Astrocyte (in vitro differentiated cells and primary cell): ENCODE measurements at regions not wholly inside any gene's neighbourhood (a gene's known extent, or its start where the extent isn't known, plus 50 kb on each side); places are given as distances from the start of the nearest gene placed in this dataset.

ENCODE experiments used
- DNase-seq: peaks from one replicate; pipeline ENCODE4 v3.0.0-alpha.2; 2010; ENCODE audit warnings: low read depth
- FAIRE-seq: peaks from 2 replicates; lab custom pipeline; 2011; peaks lifted over from hg19 to GRCh38; lab: Jason Lieb, UNC
- H2AFZ ChIP-seq: 2 replicates; pipeline ENCODE4 v1.6.0; 2012; ENCODE audit warnings: low read depth, low read length, inconsistent platforms
- H3K27ac ChIP-seq: 2 replicates; pipeline ENCODE4 v1.5.1; 2011; ENCODE audit warnings: low read depth, low read length, inconsistent platforms
- H3K27me3 ChIP-seq: 2 replicates; pipeline ENCODE4 v1.6.0; 2011; ENCODE audit warnings: low read length, inconsistent platforms; ENCODE audit not compliant: insufficient read depth
- H3K36me3 ChIP-seq: 2 replicates; pipeline ENCODE4 v1.5.1; 2011; ENCODE audit warnings: low read length, inconsistent platforms; ENCODE audit not compliant: insufficient read depth
- H3K4me1 ChIP-seq: 2 replicates; pipeline ENCODE4 v1.5.1; 2011; ENCODE audit warnings: low read length, inconsistent platforms; ENCODE audit not compliant: insufficient read depth
- H3K4me2 ChIP-seq: 2 replicates; pipeline ENCODE4 v1.6.0; 2012; ENCODE audit warnings: low read length, inconsistent platforms
- H3K4me3 ChIP-seq: 2 replicates; pipeline ENCODE4 v1.5.1; 2011; ENCODE audit warnings: low read depth, mild to moderate bottlenecking, low read length, inconsistent platforms; ENCODE audit not compliant: insufficient read depth
- H3K79me2 ChIP-seq: 2 replicates; pipeline ENCODE4 v1.6.0; 2012; ENCODE audit warnings: mild to moderate bottlenecking, low read length, inconsistent platforms; ENCODE audit not compliant: insufficient read depth
- H3K9ac ChIP-seq: 2 replicates; pipeline ENCODE4 v1.6.0; 2012; ENCODE audit warnings: mild to moderate bottlenecking, low read length, inconsistent platforms
- H3K9me3 ChIP-seq: 2 replicates; pipeline ENCODE4 v1.5.1; 2012; ENCODE audit warnings: low read depth, mild to moderate bottlenecking, low read length, inconsistent platforms; ENCODE audit not compliant: insufficient read depth
- H4K20me1 ChIP-seq: 2 replicates; pipeline ENCODE4 v1.6.0; 2012; ENCODE audit warnings: low read length, inconsistent platforms; ENCODE audit not compliant: insufficient read depth
- H3K27ac Mint-ChIP-seq: one replicate; pipeline ENCODE4 v1.8.0; 2021; ENCODE audit warnings: mild to moderate bottlenecking, mixed read lengths; ENCODE audit not compliant: unreplicated experiment
- H3K27me3 Mint-ChIP-seq: one replicate; pipeline ENCODE4 v1.8.0; 2021; ENCODE audit warnings: low read depth, mixed read lengths; ENCODE audit not compliant: unreplicated experiment
- H3K36me3 Mint-ChIP-seq: one replicate; pipeline ENCODE4 v1.8.0; 2021; ENCODE audit warnings: low read depth, mixed read lengths; ENCODE audit not compliant: unreplicated experiment
- H3K4me1 Mint-ChIP-seq: one replicate; pipeline ENCODE4 v1.8.0; 2021; ENCODE audit warnings: low read depth, mixed read lengths; ENCODE audit not compliant: unreplicated experiment
- H3K4me3 Mint-ChIP-seq: one replicate; pipeline ENCODE4 v1.8.0; 2021; ENCODE audit warnings: mild to moderate bottlenecking, moderate library complexity, mixed read lengths; ENCODE audit not compliant: unreplicated experiment
- H3K9me3 Mint-ChIP-seq: one replicate; pipeline ENCODE4 v1.8.0; 2021; ENCODE audit warnings: mild to moderate bottlenecking, mixed read lengths; ENCODE audit not compliant: unreplicated experiment
- CTCF ChIP-seq: IDR thresholded peaks from 2 replicates; pipeline ENCODE4 v1.5.1; 2011; ENCODE audit warnings: low read depth, mild to moderate bottlenecking, inconsistent platforms, low read length, moderate library complexity; ENCODE audit not compliant: insufficient read depth
- EZH2 ChIP-seq: IDR thresholded peaks from 2 replicates; pipeline ENCODE4 v1.6.1; 2012; ENCODE audit warnings: mild to moderate bottlenecking, low read length, inconsistent platforms; ENCODE audit not compliant: insufficient read depth

DNA sequence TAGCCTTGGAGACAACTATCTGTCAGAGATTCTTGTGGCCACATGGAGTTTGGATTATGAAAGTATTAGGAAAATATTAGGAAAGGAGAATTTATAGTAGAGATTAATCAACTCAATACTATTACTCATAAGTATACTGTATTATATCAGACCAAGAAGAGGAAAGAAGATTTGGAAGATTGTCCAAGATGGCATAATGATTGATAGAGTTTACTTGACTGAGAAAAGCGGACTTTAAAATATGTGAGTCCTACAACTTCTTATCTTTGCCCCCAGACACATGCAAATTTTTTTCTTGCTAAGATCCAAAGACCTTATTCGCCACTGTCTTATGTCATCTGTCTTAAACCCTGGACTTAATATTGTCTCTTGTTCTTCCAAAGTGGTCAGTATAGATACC lies 54.8 kb upstream of the SHISA3 start:
- no peak for DNase-seq
- no peak overlapping the region for H3K27ac Mint-ChIP-seq
- TF ChIP-seq CTCF (no peak), EZH2 (no peak)
- H3K4me1 ChIP-seq, result peaks cover 11% of the 10 kb centered on the region
- no peak overlapping the region for H3K4me2 ChIP-seq
- H3K9ac ChIP-seq, result no peak overlapping the region
- H3K4me3 ChIP-seq, result no peak overlapping the region
- no peaks in the 10 kb centered on the region for H3K36me3 ChIP-seq
- no peak overlapping the region for H3K4me3 Mint-ChIP-seq
- no peaks in the 10 kb centered on the region for H3K79me2 ChIP-seq
- H2AFZ ChIP-seq, result no peak overlapping the region
- no peaks in the 10 kb centered on the region for H3K27me3 Mint-ChIP-seq
- H3K4me1 Mint-ChIP-seq, result peaks cover 9% of the 10 kb centered on the region
- H3K27ac ChIP-seq, result no peak overlapping the region
- no peaks in the 10 kb centered on the region for H3K9me3 ChIP-seq
- H3K27me3 ChIP-seq, result no peaks in the 10 kb centered on the region
- no peaks in the 10 kb centered on the region for H3K9me3 Mint-ChIP-seq
- no peak for FAIRE-seq
- no peaks in the 10 kb centered on the region for H4K20me1 ChIP-seq
- H3K36me3 Mint-ChIP-seq, result no peaks in the 10 kb centered on the region

GRCh38 chr4:42344309-42344708 lies 53.0 kb upstream of the SHISA3 start:
- H3K9me3 Mint-ChIP-seq, result no peaks in the 10 kb centered on the region
- H3K4me2 ChIP-seq, result no peak overlapping the region
- H3K79me2 ChIP-seq, result no peaks in the 10 kb centered on the region
- no peak overlapping the region for H3K9ac ChIP-seq
- no peak overlapping the region for H3K27ac ChIP-seq
- no peaks in the 10 kb centered on the region for H3K36me3 ChIP-seq
- no peak overlapping the region for H3K4me3 ChIP-seq
- H3K27me3 Mint-ChIP-seq, result no peaks in the 10 kb centered on the region
- TF ChIP-seq EZH2, result no peak
- no peak for TF ChIP-seq CTCF
- no peaks in the 10 kb centered on the region for H4K20me1 ChIP-seq
- H3K27me3 ChIP-seq, result no peaks in the 10 kb centered on the region
- H3K4me3 Mint-ChIP-seq, result no peak overlapping the region
- no peaks in the 10 kb centered on the region for H3K9me3 ChIP-seq
- peaks cover 9% of the 10 kb centered on the region for H3K4me1 ChIP-seq
- H3K36me3 Mint-ChIP-seq, result peaks cover 2% of the 10 kb centered on the region
- H3K4me1 Mint-ChIP-seq, result peaks cover 9% of the 10 kb centered on the region
- no peak for FAIRE-seq
- DNase-seq, result no peak
- no peak overlapping the region for H2AFZ ChIP-seq
- no peak overlapping the region for H3K27ac Mint-ChIP-seq

- Histone ChIP-seq H3K4me3 (no peak overlapping the region), H2AFZ (no peak overlapping the region), H3K9me3 (no peaks in the 10 kb centered on the region), H3K9ac (no peak overlapping the region), H3K79me2 (no peaks in the 10 kb centered on the region), H3K36me3 (no peaks in the 10 kb centered on the region), H3K27ac (no peak overlapping the region), H4K20me1 (no peaks in the 10 kb centered on the region), H3K4me2 (no peak overlapping the region), H3K27me3 (no peaks in the 10 kb centered on the region), H3K4me1 (peaks cover 8% of the 10 kb centered on the region)
- H3K36me3 Mint-ChIP-seq, result peaks cover 2% of the 10 kb centered on the region
- no peak for FAIRE-seq
- no peak for TF ChIP-seq CTCF
- no peak for TF ChIP-seq EZH2
- no peaks in the 10 kb centered on the region for H3K9me3 Mint-ChIP-seq
- no peaks in the 10 kb centered on the region for H3K27me3 Mint-ChIP-seq
- H3K4me3 Mint-ChIP-seq, result no peak overlapping the region
- DNase-seq, result no peak
- H3K4me1 Mint-ChIP-seq, result peaks cover 5% of the 10 kb centered on the region
- no peak overlapping the region for H3K27ac Mint-ChIP-seq
Measured at GRCh38 chr4:42344749-42345148, 52.5 kb upstream of the SHISA3 start.
